Ectodermal cell (in vitro differentiated cells): ENCODE measurements at regions not wholly inside any gene's neighbourhood (a gene's known extent, or its start where the extent isn't known, plus 50 kb on each side); places are given as distances from the start of the nearest gene placed in this dataset.

Source experiments
- H3K27ac ChIP-seq: 2 replicates; pipeline ENCODE4 v1.7.0; 2013; ENCODE audit warnings: mild to moderate bottlenecking, low read depth, low read length; ENCODE audit not compliant: insufficient read depth, poor library complexity, severe bottlenecking
- H3K27me3 ChIP-seq: 2 replicates; pipeline ENCODE4 v1.7.0; 2013; ENCODE audit warnings: mild to moderate bottlenecking, low read length; ENCODE audit not compliant: insufficient read depth, control insufficient read depth, poor library complexity, severe bottlenecking
- H3K36me3 ChIP-seq: one replicate; pipeline ENCODE4 v1.7.0; 2013; ENCODE audit warnings: low read length; ENCODE audit not compliant: control insufficient read depth, insufficient read depth
- H3K4me1 ChIP-seq: one replicate; pipeline ENCODE4 v1.7.0; 2013; ENCODE audit warnings: low read length; ENCODE audit not compliant: control insufficient read depth, insufficient read depth
- H3K4me3 ChIP-seq: 2 replicates; pipeline ENCODE4 v1.7.0; 2013; ENCODE audit warnings: low read depth, low read length, control low read depth; ENCODE audit not compliant: insufficient read depth
- H3K9me3 ChIP-seq: 2 replicates; pipeline ENCODE4 v1.7.0; 2013; ENCODE audit warnings: mild to moderate bottlenecking, low read length, moderate library complexity; ENCODE audit not compliant: control insufficient read depth
- WGBS, 2 experiments: methylation state at CpG; one replicate each; pipeline ENCODE4 v1.1.7; 2013; ENCODE audit warnings: missing lambda C conversion rate in 2 of 2; 5-methylcytosine and 5-hydroxymethylcytosine counted together

DNA sequence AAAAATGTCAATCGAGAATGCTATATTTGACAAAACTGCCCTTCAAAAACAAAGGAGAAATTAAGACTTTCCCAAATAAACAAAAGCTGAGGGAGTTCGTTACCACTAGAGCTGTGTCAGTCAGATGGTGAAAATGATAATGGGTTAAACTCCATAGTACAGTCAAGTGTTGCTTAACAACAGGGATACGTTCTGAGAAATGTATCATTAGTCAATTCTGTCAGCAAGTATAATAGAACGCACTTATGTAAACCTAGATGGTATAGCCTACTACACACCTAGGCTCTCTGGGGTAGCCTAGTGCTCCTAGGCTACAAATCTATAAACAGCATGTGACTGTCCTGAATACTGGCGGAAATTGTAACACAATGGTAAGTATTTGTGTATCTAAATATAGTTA lies 138.7 kb downstream of the DRD1 start:
- no peaks in the 10 kb centered on the region for H3K27me3 ChIP-seq
- H3K27ac ChIP-seq = no peak overlapping the region
- WGBS, 2 experiments = 93 to 97% methylated on average over 3 to 5 of the region's 5 CpGs
- no peaks in the 10 kb centered on the region for H3K9me3 ChIP-seq
- H3K4me1 ChIP-seq = no peaks in the 10 kb centered on the region
- H3K36me3 ChIP-seq = no peaks in the 10 kb centered on the region
- H3K4me3 ChIP-seq = no peak overlapping the region

GRCh38 chr5:175290379-175290778 lies 153.6 kb downstream of the DRD1 start:
- WGBS, 2 experiments = 92 to 93% methylated on average over 4 of the region's 4 CpGs
- Histone ChIP-seq H3K36me3 (no peaks in the 10 kb centered on the region), H3K4me3 (no peak overlapping the region)

DNA sequence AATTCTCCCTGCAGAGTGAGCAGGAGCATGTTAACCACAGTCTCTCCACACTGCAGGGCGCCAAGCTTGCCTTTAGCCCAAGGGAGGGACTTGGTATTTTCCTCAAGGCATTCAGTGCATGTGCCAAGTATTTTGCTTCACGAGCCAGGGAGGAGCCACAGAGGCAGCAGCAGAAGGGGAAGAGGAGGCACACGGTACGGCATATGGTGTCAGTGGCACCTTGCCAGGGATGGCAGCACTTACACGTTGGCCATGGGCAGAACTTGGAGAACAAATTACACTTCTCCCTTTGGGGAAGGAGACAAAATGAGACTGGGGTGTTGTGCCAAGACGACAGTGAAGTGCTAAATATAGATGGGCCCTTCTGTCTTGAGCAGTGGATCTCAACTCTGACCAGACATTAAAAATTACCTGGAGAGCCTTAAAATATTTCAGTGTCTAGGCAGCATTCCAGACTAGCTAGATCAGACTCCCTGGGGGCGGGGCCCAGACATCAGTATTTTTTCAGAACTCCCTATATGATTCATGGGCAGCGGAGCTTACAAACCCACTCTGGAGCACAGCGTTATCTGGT lies 155.8 kb downstream of the DRD1 start:
- H3K36me3 ChIP-seq = no peaks in the 10 kb centered on the region
- H3K27me3 ChIP-seq = no peaks in the 10 kb centered on the region
- no peaks in the 10 kb centered on the region for H3K9me3 ChIP-seq
- no peaks in the 10 kb centered on the region for H3K4me1 ChIP-seq
- H3K27ac ChIP-seq = no peak overlapping the region
- no peak overlapping the region for H3K4me3 ChIP-seq
- WGBS, 2 experiments = 89 to 95% methylated on average over 9 of the region's 9 CpGs

More at GRCh38 chr5:175290379-175290778, 153.6 kb downstream of the DRD1 start:
- H3K4me1 ChIP-seq = no peaks in the 10 kb centered on the region
- no peaks in the 10 kb centered on the region for H3K9me3 ChIP-seq
- H3K27me3 ChIP-seq = no peaks in the 10 kb centered on the region
- no peak overlapping the region for H3K27ac ChIP-seq

DNA sequence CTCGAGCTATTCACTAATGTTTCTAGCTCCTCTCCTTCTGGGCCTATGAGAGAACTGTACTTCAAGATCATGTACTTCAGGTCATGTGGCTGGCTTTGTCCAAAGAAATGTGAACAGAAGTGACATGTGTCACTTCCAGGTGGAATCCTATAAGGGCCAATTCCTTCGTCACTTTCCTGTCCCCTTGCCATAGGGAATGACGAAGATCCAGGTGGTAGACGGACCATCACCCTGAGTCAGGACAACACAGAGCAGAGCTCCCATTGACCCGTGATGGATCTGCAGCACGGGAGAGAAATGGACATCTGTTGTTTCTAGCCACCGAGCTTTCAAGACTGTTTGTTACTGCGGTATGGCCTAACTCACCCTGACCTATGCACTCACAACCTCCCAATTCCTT lies 157.0 kb downstream of the DRD1 start:
- Histone ChIP-seq H3K4me3 (no peak overlapping the region), H3K36me3 (no peaks in the 10 kb centered on the region), H3K4me1 (no peaks in the 10 kb centered on the region), H3K27ac (no peak overlapping the region), H3K9me3 (no peaks in the 10 kb centered on the region), H3K27me3 (no peaks in the 10 kb centered on the region)
- 92 to 93% methylated on average over 8 of the region's 8 CpGs for WGBS, 2 experiments

DNA sequence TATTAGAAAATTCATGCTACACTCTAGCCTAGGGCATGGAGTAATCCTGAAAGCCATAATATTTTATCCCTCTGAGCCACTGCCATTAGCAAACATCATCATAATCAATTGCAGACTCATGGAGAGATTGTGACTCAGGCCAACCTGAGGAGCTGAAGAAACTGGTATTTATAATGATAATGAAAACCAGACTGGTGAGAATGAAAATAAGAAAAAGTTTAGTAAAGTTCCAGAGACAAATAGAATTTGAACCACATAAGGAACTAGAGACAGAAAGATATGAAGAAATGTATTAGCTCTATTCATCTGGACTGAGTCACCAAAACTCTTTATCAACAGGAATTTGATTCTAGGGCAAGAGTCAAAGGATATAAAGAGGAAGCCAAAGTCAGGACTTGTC lies 158.7 kb downstream of the DRD1 start:
- Histone ChIP-seq H3K36me3 (no peaks in the 10 kb centered on the region), H3K27me3 (no peaks in the 10 kb centered on the region), H3K27ac (no peak overlapping the region), H3K9me3 (no peaks in the 10 kb centered on the region), H3K4me3 (no peak overlapping the region), H3K4me1 (no peaks in the 10 kb centered on the region)

DNA sequence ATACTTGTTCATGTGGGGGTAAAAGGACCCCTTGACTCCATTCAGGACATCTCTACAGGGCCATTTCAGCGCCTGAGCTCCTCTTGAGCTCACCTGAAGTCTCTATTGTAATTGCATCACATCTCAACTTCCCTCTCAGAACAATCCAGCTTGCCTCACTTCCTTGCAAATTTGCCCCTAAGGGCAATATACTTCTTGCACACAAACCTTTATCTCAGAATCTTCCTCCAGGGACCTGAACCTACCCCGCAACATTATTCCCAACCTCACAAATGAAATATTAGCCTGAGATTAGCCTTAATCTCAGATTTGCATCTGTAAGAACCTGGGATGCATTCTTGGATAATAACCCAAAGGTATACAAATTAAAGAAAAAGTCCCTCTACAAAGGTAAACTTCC lies 159.2 kb downstream of the DRD1 start:
- H3K4me1 ChIP-seq = no peaks in the 10 kb centered on the region
- H3K4me3 ChIP-seq = no peak overlapping the region
- no peaks in the 10 kb centered on the region for H3K27me3 ChIP-seq
- H3K9me3 ChIP-seq = no peaks in the 10 kb centered on the region
- H3K27ac ChIP-seq = no peak overlapping the region
- 92 to 98% methylated on average over 2 of the region's 2 CpGs for WGBS, 2 experiments
- H3K36me3 ChIP-seq = no peaks in the 10 kb centered on the region

GRCh38 chr5:175282611-175283225 lies 161.3 kb downstream of the DRD1 start:
- no peak overlapping the region for H3K27ac ChIP-seq
- H3K36me3 ChIP-seq = no peaks in the 10 kb centered on the region
- 83% methylated on average over 1 of the region's 1 CpG; no CpG with 5 or more reads in 1 of the 2 experiments for WGBS, 2 experiments
- no peak overlapping the region for H3K4me3 ChIP-seq
- H3K9me3 ChIP-seq = no peaks in the 10 kb centered on the region
- no peaks in the 10 kb centered on the region for H3K4me1 ChIP-seq
- H3K27me3 ChIP-seq = no peaks in the 10 kb centered on the region

DNA sequence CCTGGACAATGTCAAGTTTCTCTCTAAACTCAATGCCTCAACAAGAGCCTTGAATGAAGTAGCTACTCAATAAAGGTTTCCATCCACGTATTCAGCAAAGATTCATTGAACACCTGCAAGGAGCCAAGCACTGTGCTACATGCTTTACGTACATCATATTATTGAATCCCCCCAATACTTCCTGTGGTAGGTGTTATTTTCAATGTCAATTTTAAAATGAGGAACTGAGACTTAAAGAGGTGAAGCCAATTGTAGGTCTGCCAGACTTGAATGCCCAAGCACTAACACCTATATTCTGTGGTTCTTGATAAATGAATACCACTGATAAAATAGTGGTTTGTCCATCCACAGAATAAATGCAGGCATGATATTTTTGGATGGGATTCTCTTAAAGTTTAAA lies 162.3 kb downstream of the DRD1 start:
- H3K36me3 ChIP-seq = no peaks in the 10 kb centered on the region
- no peak overlapping the region for H3K27ac ChIP-seq
- H3K9me3 ChIP-seq = no peaks in the 10 kb centered on the region
- 95 to 100% methylated on average over 1 to 2 of the region's 2 CpGs for WGBS, 2 experiments
- no peaks in the 10 kb centered on the region for H3K27me3 ChIP-seq
- no peaks in the 10 kb centered on the region for H3K4me1 ChIP-seq
- no peak overlapping the region for H3K4me3 ChIP-seq

GRCh38 chr5:175281257-175281656 lies 162.7 kb downstream of the DRD1 start:
- 91 to 95% methylated on average over 4 of the region's 4 CpGs for WGBS, 2 experiments
- no peak overlapping the region for H3K4me3 ChIP-seq
- H3K27ac ChIP-seq = no peak overlapping the region
- no peaks in the 10 kb centered on the region for H3K36me3 ChIP-seq
- H3K27me3 ChIP-seq = no peaks in the 10 kb centered on the region
- no peaks in the 10 kb centered on the region for H3K4me1 ChIP-seq
- H3K9me3 ChIP-seq = no peaks in the 10 kb centered on the region

DNA sequence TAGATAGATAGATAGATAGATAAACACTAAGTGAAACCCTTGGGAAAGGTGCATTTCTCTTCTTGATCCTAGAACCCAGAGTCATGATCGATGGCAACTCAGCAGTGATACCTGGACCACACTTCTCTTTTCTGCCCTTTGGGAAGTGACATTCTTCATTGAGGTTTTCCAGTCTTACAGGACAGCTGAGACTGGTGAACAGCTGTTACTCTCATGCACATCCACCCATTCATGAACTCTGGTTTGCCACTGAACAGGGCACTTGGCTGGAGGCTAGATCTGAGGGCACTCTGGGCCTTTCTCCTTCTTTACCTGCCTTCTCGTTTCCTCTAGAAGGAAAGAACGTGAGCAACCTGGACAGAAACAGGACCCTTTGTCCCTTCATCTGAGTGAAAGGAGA lies 164.5 kb downstream of the DRD1 start:
- Histone ChIP-seq H3K9me3 (no peaks in the 10 kb centered on the region), H3K4me1 (no peaks in the 10 kb centered on the region), H3K4me3 (no peak overlapping the region), H3K27me3 (no peaks in the 10 kb centered on the region), H3K27ac (no peak overlapping the region), H3K36me3 (no peaks in the 10 kb centered on the region)
- 84 to 89% methylated on average over 3 of the region's 3 CpGs for WGBS, 2 experiments
